ENCODE measurements at regions not wholly inside any gene's neighbourhood (a gene's known extent, or its start where the extent isn't known, plus 50 kb on each side); places are given as distances from the start of the nearest gene placed in this dataset.
"Not testable (repeated sequence)": the region's sequence is repeated elsewhere in the genome, so short reads cannot be mapped to it uniquely, and the experiment has no call there.

DNA sequence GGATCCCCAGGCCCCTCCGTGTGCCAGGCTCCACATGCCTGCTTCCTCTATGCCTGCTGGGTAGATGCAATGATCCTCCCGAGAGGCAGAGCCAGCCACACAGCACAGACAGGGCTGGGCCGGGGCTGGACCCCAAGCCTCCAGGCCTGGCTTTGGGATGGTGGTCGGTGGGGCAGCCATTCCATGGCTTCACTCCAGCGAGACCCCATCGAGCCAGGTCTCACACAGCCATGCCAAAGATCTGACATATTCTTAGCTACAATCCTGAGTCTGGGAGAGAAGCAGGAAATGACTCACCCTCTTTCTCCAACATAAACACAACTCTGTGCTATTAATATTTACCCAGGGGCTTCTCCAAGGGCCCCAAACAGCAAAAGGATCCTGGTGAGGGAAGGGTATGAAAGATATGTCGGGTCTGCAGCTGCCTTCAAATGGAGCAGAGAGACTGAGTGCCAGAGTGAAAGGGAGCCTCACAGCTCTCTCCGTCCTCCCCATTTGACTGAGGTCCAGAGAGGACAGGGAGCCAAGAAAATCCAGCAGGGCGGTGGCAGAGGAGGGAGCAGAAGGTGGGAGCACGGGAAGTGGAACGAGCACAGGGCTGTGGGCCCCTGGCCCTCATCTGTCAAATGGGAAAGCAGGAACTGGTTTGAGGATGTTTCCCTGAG, 639.5 kb downstream of the MATN1 start:
- DNase-seq (ENCODE audit: low read depth in 1 of 2, low spot score in 1 of 2), result no peak

DNA sequence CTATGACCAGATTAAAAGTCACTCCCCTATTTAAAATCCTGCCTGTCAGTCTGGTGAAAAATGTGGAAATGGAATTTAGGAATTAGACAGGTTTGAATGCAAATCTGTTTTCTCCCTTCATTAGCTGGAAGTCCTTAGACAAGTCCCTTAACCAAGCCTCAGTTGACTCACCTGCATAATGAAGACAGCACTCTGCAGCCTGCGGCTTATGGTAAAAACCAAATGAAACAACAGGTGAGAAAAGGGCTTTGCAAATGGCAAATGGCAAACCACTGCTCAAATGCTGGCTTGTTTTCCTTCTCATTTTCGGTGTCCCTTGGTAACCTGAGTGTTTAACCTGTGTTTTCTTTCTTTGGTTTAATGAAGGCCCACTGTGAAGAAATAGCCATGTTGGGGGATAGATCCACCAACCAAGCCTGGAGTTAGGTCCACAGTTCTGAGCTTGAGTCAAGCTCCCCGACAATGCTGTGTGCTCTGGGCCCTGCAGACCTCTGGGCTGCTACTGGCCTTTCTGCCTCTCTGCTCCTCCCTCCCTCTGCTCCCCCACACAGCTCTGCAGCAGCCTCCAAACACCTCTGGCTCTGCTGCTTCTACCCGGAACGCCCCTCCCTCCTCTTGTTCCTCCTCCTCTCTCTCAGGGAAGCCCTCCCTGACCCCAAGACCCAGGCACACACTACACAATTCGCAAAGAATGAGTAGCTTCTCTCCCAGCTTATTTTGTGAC, 641.8 kb downstream of the MATN1 start:
- DNase-seq (ENCODE audit: low read depth in 1 of 2, low spot score in 1 of 2), result no peak

DNA sequence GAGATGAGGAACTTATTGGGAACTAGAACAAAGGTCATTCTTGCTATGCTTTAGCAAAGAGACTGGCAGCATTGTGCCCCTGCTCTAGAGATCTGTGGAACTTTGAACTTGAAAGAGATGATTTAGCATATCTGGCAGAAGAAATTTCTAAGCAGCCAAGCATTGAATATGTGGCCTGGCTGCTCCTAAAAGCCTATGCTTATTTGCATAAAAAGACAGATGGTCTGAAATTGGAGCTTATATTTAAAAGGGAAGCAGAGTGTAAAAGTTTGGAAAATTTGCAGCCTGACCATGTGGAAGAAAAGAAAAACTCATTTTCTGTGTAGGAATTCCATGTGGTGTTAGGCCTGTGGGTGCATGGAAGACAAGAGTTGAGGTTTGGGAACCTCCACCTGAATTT, 647.5 kb downstream of the MATN1 start:
- not testable (repeated sequence) for DNase-seq (ENCODE audit: low read depth in 1 of 2, low spot score in 1 of 2)

DNA sequence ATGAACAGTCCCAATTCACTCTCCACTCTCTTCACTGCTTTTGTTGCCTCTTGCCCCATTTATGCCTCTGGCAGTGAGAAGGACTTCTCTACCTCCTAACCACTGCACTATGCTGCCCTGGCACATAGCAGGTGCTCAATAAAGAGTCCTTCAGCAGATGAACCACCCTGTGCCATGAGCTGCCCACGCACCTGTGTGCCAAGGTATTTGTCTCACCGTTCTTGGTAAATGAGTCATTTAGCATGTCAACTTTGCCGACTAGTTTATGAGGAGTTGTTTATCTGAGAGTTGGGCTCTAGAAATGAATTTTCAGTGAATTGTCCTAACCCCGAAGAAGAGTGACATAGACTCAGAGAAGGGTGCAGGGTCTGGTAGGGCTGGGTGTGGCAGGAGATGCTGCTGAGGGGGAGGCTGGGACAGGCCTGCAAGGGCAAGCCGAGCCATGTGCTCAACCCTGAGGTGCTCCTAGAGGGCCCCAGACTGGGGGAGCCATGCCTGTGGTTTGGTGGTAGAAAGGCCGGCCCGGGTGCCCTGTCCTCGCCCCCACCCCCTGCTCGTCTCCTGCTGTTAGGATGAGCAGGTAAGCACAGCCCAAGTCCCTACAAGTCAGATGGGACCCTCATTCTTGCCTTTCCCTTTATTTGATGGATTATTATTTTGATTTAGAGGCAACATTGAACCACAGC, 654.5 kb downstream of the MATN1 start:
- DNase-seq (ENCODE audit: low read depth in 1 of 2, low spot score in 1 of 2), result no peak

DNA sequence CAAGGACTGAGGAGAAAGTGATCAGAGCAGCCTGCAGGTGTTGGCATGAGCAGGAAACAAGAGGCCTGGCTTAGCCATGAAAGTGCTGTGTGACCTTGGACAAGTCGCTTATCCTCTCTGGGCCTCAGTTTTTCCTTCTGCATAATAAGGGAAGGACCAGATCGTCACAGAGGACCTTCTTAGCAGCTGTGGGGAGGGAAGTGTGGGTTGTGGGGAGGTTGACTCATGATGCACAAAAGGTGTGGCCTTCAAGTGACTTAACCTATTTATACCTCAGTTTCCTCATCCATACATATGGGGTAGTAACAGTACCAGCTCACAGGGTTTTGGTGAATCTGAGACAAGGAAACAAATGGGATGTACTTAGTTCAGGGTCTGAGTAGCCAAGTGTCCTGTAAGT, 658.8 kb downstream of the MATN1 start:
- DNase-seq (ENCODE audit: low read depth in 1 of 2, low spot score in 1 of 2), result no peak

DNA sequence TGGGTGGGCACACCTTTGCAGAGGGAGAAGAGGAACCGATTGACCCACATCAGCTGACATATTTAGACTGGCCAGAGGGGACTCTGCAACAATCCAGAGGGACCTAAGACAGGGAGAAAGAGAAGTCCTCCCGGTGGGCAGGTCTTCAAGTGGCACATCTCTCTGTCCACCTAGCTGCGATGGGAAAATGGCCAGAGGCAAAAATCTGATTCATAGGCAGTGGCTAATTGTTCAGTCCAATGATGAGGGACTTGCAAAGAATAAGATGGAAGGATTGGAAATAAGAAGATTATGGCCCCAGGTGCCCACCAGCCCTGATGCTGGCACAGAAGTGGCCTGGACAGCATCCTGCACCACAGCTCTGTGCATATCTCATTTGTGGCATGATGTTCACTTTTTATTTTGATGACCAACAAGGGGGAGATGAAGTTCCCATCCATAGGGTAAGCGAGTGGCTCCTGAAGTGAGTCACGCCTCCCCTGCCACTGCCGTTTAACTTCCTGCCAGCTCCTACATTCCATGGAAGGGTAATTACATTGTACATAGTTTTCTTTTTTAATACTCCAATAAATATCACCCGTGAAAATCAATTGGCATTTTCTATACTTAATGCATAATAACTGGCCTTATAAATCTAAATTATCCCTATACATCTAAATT, 659.6 kb downstream of the MATN1 start:
- DNase-seq (ENCODE audit: low read depth in 1 of 2, low spot score in 1 of 2), result no peak

DNA sequence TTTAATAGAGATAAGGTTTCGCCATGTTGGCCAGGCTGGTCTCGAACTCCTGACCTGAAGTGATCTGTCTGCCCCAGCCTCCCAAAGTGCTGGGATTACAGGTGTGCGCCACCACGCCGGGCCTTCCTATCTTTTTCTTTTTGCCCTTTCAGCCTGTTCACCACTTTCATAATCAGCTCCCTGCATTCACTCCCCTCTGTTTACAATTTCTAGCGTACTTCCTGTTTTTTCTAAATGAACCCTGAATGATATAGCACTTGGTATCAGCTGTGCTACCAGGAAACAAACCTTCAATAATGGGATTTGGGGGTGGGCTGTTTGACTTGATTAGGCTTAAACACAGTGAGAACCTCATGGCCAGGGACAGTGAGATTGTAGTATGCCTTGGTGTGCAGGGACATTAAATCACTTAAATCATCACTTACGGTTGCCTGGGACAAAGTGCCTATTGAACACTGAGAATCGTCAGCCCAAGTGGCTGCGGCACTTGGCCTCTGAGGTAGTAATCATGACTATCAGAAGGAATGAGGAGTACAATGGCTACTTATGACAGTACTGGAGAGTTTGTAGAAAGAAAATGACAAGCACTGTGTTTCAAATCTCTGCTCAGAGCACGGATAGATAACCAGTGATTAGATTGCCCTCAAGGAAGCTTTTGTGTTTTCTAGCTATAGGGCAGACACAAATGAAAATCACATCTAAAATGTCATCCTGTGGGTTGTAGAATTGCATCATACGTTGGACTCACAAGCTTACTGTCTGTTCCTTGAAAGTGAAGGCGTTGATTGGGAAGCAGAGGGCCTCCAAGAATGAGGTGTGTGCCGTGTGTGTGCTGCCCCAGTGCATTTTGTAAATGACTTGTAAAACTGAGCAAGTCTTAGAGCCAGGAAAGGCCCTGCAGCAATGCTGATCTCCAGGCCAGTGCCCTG, 661.8 kb downstream of the MATN1 start:
- DNase-seq (ENCODE audit: low read depth in 1 of 2, low spot score in 1 of 2), result no peak

DNA sequence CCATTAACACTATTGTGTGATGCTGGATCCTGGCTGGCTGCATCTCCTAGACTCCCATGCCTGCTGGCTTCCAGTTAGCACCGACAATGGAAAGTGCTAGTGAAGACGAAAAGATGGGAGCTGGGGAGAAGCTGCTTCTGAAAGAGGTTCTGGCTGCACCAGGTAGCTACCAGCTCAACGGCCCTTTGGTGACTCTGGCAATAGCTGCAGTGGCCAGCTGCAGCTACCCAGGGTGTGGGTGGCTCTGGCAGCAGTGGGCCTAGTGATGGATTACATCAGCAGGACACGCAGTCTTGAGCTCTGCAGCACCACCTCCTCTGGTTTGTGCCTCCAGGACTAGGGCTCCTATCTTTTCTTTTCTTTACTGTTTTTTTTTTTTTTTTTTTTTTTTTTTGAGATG, 662.6 kb downstream of the MATN1 start:
- DNase-seq (ENCODE audit: low read depth in 1 of 2, low spot score in 1 of 2), result no peak

DNA sequence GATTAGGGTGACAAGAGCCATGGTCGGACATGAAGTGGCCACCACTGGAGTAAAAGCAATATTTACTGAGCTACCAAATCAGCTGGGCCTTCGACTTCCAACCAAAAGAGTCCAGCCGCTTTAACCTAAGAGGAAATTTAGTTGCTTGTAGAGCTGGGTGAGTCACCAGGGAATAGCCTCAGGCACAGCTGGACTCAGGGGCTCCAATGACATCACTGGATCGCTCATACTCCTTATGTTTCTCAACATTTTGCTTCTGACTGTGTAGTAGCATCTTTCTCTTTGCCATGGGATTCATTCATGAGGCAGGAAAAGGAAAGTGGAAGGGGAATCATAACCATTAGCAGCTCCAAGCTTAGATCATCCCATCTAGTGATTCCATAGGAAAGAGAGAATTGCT, 664.4 kb downstream of the MATN1 start:
- no peak for DNase-seq (ENCODE audit: low read depth in 1 of 2, low spot score in 1 of 2)

DNA sequence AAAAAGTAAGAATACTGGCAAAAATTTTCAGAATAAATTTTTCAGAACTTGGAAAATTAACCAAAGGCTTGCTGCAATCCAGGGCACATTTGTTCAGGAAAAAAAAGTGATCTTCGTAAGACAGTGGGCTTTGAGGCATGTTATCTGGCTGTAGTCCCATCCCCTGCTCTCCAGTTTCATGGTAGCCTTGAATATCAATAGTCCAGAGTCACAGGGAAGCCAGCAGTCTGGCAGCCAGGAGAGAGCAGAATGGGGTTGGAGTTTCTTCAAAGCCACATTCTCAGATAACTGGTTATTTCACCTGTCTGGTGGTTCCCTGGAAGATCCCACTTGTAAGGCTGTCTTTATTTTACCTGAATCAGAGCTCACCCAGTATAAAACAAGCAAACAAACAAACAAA, 669.3 kb downstream of the MATN1 start:
- no peak for DNase-seq (ENCODE audit: low read depth in 1 of 2, low spot score in 1 of 2)

DNA sequence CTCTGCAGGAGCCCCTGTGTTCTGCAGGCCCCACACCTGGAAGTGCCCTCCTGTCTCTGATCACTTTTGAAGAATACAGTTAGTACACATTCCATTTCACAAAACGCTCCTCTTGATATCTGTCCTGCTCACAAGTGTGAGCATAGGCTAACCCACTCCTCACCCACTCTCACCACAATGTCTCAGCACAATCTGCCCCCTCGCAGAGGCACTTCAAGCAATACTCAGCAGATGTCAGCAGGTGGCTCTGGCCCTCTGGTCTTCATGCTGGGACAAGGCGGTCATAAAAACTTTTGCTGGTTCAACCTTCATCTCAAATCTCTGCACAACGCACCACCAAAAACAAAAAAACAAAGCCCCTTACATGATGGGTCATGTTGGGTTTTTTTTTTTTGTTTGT, 671.2 kb downstream of the MATN1 start:
- DNase-seq (ENCODE audit: low read depth in 1 of 2, low spot score in 1 of 2), result no peak

DNA sequence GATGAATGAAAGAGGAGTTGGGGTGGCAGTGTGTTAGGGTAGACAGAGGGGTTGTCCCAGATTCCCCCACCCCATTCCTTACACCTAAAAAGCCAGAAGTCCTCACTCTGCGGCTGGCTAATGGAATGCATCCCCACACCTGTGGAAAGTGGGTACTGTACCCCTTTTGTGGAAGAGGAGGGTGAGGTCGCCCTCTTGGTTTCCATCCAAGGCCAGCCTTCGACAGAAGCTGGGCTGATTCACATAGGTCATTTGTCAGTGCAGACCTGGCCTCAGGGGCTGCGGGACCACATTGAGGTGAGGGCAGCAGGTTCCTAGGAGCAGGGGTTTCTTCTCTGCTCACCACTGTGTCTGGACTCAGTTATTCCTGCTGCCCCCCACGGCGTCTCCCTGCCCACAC, 671.6 kb downstream of the MATN1 start:
- no peak for DNase-seq (ENCODE audit: low read depth in 1 of 2, low spot score in 1 of 2)

DNA sequence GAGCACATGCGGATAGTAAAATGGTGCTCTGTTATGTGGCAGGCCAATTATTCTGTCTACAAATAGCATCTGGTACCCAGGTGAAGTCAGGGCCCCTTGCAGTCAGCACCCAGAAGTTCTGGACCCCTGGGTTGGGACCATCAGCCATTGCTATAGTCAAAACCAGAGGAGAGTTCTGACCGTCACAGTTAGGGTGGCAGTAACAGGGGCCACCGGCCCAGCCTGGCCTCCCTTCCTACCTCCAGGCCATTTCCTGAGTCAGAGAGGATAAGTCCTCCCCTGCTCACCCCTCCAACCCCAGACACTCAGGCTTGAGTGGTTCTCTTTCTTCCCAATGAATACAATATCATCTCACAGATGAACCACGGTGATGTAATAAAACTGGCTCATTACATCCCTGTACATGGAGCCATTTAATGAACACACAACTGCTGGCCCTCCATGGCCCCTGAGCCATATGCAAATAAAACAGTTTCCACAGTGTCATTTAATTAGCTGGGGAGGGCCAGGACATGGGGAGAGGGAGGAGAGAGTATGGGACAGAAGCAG, 673.6 kb downstream of the MATN1 start:
- DNase-seq (ENCODE audit: low read depth in 1 of 2, low spot score in 1 of 2), result no peak

DNA sequence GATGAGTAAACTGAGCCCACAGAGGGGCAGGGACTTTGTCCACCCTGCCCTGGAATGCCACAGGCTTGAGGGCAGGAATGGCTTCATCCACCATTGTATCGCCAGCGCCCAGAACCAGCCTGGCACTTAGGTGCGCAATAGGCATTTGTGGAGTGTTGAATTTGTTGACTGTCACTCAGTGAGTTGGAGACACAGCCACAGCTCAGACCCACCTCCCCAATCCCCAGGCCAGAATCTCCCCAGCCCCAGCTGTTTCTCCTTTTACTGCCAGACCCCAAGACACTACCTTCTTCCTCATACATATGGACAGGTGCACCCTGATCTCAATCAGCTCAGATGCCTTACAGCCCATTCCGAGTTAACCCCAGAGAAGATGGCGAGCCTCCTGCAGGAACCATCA, 674.5 kb downstream of the MATN1 start:
- no peak for DNase-seq (ENCODE audit: low read depth in 1 of 2, low spot score in 1 of 2)

DNA sequence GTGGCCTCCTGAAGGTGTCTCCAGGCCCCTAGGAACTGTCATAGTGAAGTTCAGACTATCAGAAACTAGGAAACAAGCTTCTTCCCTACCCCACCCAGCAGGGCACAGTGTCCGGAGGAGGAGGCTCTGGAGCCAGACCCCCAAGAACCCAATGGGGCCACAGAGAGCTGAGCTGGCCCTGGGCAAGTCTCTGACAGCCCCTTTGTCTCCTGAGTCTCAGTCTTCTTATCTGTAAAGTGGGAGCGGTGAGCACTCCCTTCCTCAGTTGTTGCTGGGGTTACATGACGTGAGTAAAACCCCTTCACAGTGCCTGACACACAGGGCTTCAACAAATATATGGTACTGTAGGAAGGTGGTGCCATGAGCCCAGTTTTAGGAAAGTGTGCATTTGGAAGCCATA, 675.8 kb downstream of the MATN1 start:
- DNase-seq (ENCODE audit: low read depth in 1 of 2, low spot score in 1 of 2), result no peak

DNA sequence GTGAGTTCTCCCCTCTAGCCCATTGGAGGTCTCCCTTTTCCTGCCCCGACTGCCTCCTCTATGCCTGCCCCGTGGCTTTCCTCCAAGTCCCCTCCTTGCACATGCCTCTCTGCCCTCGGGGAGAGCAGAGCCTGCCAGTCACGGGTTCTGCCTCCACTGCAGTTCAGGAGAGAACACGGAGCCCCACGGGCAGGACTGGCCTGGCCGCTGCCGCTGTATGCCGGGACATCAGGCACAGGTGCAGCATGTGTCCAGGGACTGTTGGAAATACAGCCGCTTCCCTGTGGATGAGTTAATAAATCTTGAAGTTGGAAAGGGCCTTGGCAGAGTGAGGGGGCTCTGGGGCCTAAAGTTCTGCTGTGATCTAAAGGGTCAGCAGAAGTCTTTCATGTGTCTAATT, 676.6 kb downstream of the MATN1 start:
- DNase-seq (ENCODE audit: low read depth in 1 of 2, low spot score in 1 of 2), result no peak

DNA sequence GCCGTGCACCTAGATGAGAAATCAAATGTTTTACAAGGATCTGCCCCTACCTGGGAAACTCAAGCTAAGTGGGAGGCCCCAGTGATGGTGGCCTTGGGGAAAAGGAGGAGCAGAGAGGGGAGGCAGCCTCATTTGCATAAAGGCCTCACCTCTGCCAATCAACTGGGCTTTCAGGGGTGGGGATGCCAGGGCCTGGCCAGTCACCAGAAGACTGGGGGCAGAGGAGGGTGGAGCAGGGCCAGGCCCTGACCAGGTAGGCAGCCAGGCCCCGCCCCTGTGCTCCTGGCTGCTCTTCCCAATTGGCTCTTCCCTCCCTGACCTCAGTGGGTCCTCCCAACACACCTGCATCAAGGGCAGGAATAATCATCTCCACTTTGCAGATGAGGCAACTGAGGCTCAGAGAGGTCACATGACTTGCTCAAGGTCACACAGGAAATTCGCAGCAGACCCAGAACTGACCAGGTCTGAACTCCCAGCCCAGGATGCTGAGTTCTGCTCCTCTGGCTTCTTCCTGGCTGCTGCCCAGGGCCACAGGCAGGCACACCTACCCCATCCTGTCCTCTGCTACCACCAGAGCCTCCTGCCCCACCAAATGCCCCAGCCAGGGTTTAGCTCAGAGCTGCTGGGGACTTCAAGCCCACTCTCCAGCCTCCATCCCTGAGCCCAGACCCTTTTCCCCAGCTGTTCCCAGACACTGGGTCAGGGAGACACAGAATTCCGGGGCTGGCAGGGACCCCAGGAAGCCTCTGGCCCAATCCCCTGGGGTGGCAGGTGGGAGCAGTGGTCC, 677.9 kb downstream of the MATN1 start:
- no peak for DNase-seq (ENCODE audit: low read depth in 1 of 2, low spot score in 1 of 2)

DNA sequence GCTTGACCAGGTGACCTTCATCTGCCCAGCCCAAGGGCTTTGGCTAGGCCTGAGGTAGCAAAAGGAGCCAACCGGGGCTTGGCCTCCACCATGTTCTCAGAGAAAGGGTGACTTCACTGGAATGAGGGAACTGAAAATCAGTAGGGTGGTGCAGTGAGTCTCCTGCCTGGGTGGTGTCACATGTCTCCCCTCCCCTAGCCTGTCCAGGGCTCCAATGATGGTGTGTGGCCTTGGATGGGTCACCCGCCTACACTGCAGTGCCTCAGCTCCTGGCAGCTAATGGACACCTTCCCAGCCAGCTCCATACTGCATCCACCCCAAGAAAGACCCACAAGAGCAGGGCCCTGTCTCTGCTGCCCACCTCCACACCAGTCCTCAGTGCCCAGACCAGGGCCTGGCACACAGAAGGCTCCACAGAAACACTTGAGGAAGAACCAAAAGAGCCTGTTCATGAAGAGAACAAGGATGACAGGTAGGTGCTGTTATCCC, 678.7 kb downstream of the MATN1 start:
- no peak for DNase-seq (ENCODE audit: low read depth in 1 of 2, low spot score in 1 of 2)

DNA sequence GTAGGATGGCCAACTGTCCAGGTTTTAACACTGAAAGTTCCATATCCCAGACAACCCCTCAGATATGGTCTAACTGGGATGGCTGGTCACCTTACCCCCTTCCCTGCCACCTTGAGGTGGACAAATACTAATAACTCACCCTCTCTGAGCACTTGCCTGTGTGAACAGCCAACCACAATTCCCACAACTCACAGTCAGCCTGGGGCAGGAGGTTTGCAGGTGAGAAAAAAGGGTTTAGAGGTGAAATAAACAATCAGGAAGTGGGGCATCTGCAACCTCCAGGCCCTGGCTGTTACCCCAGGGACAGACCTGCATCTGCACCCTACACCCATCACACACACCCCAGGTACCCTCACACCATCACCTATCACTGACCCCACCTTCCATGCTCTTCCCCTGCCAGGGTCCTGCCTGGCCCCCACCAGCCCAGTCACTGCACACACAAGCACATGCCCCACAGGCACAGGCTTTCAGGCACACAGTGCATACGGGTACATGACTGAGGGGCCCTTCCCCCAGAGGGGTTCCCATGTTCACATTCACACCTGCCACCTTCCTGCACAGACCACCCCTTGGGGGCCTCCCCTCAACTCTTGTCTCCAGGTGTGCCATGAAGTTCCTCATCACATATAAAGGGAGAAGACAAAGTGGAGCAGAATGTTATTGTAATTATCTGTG, 679.5 kb downstream of the MATN1 start:
- no peak for DNase-seq (ENCODE audit: low read depth in 1 of 2, low spot score in 1 of 2)

All from stimulated activated CD4-positive, alpha-beta T cell treated with anti-CD3 and anti-CD28 coated beads, Interleukin-15, amount 100 ng/mL, for 1 hour (primary cell).